SK-N-SH (cell line): ENCODE measurements at regions not wholly inside any gene's neighbourhood (a gene's known extent, or its start where the extent isn't known, plus 50 kb on each side); places are given as distances from the start of the nearest gene placed in this dataset.

Experiments
- TF ChIP-seq, protein P1 (sequence below): fragments of 200-600 bp; sonication (generic); IDR thresholded peaks from 2 replicates; pipeline ENCODE4 v1.6.1; 2017; ENCODE audit warnings: antibody characterized with exemption, mild to moderate bottlenecking, moderate library complexity
- TF ChIP-seq, protein P2 (sequence below): fragments of 150-350 bp; IDR thresholded peaks from 2 replicates; pipeline ENCODE4 v1.6.1; 2017; ENCODE audit warnings: antibody characterized with exemption, low read length, low read depth, borderline replicate concordance

DNA sequence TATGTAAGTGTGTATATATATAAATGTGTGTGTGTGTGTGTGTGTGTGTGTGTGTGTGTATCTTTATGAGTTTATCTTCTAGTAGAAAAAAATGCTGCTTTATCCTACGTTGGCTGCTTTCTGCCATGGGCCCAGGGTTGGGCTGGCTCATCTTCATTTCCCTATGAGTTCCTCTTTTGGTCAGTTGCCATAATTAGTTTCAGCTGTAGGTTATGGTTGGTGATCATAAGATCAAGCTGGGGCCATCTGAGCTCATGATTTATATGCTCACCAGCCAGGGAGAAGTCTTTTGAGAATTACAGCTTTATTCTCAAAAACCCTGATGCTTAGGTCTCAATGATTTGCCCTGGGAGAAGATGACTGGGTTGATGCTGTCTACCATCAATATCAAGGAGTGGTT is 775.8 kb upstream of the ARPP21 start:
- TF ChIP-seq, protein P1, sequence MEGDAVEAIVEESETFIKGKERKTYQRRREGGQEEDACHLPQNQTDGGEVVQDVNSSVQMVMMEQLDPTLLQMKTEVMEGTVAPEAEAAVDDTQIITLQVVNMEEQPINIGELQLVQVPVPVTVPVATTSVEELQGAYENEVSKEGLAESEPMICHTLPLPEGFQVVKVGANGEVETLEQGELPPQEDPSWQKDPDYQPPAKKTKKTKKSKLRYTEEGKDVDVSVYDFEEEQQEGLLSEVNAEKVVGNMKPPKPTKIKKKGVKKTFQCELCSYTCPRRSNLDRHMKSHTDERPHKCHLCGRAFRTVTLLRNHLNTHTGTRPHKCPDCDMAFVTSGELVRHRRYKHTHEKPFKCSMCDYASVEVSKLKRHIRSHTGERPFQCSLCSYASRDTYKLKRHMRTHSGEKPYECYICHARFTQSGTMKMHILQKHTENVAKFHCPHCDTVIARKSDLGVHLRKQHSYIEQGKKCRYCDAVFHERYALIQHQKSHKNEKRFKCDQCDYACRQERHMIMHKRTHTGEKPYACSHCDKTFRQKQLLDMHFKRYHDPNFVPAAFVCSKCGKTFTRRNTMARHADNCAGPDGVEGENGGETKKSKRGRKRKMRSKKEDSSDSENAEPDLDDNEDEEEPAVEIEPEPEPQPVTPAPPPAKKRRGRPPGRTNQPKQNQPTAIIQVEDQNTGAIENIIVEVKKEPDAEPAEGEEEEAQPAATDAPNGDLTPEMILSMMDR = no peak
- TF ChIP-seq, protein P2, sequence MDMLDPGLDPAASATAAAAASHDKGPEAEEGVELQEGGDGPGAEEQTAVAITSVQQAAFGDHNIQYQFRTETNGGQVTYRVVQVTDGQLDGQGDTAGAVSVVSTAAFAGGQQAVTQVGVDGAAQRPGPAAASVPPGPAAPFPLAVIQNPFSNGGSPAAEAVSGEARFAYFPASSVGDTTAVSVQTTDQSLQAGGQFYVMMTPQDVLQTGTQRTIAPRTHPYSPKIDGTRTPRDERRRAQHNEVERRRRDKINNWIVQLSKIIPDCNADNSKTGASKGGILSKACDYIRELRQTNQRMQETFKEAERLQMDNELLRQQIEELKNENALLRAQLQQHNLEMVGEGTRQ = no peak
